Stimulated activated CD8-positive, alpha-beta memory T cell treated with anti-CD3 and anti-CD28 coated beads, Interleukin-15, amount 100 ng/mL, for 48 hours (primary cell): ENCODE measurements at regions not wholly inside any gene's neighbourhood (a gene's known extent, or its start where the extent isn't known, plus 50 kb on each side); places are given as distances from the start of the nearest gene placed in this dataset.
A peak's percentile ranks its signal among the peaks of the same experiment; 100 is the strongest.

Experiments
- DNase-seq, 2 donors: peaks; one replicate each; pipeline ENCODE4 v3.0.0-alpha.2; 2020; ENCODE audit warnings: low read depth in 2 of 2

GRCh38 chr11:19560156-19560555 lies 152.5 kb upstream of the NAV2 start:
- DNase-seq, result no peak

DNA sequence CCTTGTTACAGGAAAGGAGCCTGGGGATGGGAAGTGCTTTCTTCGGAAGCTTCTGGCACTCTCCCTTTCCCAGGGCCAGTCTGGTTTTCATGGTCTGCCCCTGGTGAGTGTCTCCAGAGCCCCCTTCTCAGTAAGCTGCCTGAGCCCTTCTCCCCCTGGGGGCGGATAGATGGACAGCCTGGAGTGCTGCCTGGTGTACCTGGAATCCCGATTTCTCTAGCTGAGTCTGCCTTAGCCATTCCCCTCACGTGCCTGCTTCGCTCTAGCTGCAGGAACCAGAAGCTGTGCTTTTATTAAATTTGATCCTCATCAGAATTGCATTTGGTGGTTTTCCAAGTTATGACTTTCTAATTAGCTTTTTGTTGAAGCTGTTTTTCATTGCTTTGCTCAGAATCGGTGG lies 152.9 kb upstream of the NAV2 start:
- no peak for DNase-seq

GRCh38 chr11:19558189-19558986 lies 154.2 kb upstream of the NAV2 start:
- DNase-seq, result no peak

DNA sequence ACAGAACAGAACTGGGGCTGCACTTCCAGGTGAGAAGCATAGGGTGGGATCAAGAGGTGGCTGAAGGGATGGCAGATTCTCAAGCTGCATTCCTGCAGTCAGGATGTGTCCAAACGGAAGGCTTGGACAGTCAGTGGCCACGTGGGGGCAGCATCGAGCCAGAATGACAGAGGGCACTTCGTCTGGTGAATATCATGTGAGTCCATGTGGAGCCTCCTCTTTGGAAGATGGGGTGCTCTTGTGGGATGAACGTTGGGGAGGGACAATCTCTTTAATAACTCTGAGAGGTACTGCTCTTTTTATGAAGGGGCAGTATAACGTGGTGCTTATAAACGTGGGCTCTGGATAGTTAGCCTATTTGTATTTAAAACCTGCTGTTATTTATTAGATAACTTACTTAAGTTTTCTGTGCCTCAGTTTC lies 154.9 kb upstream of the NAV2 start:
- peak; percentile 27 to 38 for DNase-seq

DNA sequence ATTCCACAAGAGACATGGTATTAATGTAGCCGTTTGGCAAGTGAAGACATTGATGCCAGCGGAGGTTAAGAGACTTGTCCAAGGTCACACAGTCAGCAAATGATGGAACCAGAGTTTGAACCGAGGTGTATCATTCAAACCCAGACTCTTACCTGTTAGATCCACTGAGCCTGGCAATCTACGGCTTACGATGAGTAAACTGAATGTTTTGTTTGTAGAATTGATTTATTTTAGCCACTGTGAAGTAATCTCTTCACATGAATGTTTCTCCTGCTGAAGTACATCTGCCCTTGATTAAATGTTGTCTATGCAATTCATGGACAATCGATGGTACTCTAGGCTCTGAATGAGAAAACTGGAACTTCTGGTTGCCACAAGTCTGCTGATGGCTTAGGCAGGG lies 155.5 kb upstream of the NAV2 start:
- DNase-seq, result no peak

DNA sequence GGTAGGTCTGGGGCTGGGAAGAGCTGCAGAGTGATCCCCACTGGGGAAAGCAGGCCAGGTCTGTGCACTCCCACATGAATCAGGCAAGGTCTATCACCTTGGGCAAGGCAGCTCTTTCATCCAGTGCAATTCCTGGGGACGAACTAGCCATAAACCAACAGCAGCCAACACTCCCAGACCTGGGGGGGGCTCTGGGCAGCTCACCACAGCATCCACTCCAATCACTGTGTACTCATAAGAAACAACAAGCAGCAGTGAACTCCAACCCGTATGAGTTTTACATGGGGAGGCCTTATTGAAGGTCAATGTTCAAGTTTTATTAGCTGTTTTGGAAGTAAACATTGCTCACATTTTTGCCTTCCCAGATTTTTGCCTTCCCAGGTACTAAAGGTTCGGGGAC lies 157.4 kb upstream of the NAV2 start:
- DNase-seq, result no peak

- peak; percentile 43 to 54 for DNase-seq
Measured at GRCh38 chr11:19553683-19554333, 158.8 kb upstream of the NAV2 start.

- no peak for DNase-seq
Measured at GRCh38 chr11:19552656-19553260, 159.9 kb upstream of the NAV2 start.

DNA sequence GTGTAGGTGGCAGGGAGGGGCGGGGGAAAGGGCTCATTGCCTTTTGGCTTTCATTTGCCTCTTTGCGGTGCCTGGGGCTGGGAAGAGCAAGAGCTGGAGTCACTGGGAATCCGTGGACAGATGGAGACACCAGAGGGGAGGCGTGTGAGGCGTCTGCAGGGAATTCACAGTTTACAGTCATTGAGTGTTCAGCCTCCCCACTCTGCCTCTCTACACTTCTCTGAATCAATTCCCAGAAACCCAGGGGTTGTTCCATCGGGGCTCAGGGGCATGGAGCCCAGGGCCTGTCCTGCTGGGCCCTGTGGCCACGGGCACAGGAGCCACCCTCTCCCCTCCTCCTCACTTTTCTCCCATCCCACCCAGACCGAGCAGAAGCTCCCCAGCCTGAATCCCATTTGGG lies 160.5 kb upstream of the NAV2 start:
- DNase-seq, result no peak

DNA sequence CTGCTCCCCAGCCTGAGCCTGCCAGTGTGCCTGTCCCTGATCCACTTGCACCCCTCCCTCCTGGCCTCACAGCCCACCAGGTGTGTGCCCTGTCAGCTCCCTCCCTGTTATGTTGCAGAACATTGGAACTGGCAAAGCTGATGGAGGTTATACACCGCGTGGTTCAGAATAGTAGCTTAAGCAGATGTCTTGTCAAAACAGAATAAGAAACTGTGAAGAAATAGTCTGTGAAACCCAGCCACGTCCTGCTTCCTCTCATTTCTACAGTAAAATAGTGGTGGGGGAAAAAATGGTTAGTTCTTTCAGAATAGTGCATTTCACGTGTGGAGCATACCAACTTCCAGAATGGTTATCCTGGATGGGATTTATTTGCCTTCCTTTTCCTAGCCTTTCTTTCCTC lies 161.2 kb upstream of the NAV2 start:
- DNase-seq, result no peak

DNA sequence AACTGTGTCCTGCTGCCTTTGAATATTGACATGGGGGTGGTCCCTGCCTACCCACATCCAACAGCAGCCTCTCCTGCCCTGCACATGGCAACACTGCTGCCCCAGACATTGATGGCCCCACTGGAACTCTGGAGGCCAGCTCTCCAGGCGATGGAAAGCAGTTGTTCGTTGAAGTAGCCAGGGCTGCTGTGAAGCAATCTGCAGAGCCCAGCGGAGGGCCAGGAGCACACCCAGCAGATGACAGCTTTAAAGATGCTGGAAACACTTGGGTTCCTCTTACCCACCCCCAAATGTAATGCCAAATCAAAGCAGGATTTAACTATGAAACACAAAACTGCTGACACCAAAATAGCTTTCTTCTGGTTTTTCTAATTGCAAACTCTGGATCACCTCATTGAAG lies 165.6 kb upstream of the NAV2 start:
- DNase-seq, result no peak

GRCh38 chr11:19546325-19546724 lies 166.3 kb upstream of the NAV2 start:
- DNase-seq, result no peak

- DNase-seq, result no peak
Measured at GRCh38 chr11:19541521-19542049, 171.1 kb upstream of the NAV2 start.

GRCh38 chr11:19539861-19540260 lies 172.8 kb upstream of the NAV2 start:
- DNase-seq, result no peak

- DNase-seq, result no peak
Measured at GRCh38 chr11:19537803-19538453, 174.7 kb upstream of the NAV2 start.

DNA sequence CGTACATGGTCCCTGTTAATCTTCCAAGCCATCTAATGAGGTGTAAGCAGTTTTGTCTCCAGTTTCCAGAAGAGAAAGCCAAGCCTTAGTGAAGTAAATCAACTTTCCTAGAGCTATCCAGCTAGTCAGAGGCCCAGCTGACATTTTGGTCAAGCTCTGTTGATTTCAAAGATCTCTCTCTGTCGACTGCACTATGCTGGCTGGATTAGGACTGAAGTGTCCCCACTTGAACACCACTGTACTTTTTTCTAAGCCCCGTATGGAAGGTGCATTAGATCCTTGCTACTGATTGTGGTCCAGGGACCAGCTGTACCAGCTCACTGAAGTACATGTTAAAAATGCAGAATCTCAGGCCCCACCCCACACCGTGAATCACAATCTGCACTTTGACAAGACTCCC lies 176.5 kb upstream of the NAV2 start:
- DNase-seq, result no peak

DNA sequence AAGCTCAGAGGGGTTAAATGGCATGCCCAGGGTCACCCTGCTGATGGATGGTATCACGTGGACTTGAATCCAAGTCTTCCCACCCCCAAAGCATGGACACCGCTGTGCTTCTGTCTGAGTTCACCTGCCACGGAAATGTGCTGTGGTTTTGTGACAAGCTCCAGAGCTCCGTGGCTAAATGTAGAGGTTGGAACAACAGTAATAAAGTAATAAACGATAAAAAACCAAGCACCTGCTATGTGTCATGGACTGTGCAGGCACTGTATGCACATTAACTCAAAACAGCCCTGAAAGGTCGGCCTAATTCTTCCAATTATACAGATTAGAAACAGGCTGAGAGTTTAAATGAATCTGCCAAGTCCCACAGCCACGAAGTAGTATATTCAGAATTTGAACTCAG lies 182.1 kb upstream of the NAV2 start:
- no peak for DNase-seq

DNA sequence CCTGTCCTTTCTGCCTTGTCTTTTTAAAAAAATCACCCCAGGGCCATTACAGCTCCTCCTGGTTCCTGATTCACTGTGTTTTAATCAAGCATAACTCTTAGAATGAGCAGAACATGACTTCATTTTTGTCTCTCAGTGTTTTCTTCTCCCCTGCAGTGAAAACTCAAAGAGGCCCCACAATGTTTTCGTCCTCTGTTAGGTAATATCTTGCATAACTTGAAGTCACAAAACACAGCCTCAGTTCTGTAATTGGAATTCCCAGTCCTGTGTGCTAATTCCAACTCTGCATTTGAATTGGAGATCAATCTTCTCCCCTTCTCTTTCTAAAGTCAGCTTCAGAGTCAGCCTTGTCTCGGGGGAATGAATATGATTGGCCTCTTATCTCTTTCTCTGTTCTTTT lies 186.5 kb upstream of the NAV2 start:
- DNase-seq, result no peak

- DNase-seq, result no peak
Measured at GRCh38 chr11:19525714-19526113, 186.9 kb upstream of the NAV2 start.

DNA sequence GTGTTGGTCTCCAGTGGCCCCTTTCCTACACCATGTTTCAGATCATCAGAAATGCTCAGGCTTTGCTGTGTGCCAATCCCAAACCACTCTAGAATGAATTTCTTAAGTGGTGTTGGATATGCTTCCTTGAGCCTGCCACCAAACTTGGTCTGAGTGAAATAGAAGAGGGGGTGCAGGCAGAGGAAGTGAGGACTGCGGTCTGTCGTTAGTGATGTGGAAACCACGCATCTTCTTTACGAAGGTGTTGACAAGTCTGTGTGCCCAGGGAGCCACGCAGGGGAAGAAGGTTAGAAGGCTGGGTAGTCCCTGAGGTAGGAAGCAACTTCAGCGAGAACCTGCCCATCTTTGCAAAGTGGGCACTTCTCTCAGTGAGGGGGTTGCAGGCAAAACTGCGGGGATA lies 187.4 kb upstream of the NAV2 start:
- no peak for DNase-seq

DNA sequence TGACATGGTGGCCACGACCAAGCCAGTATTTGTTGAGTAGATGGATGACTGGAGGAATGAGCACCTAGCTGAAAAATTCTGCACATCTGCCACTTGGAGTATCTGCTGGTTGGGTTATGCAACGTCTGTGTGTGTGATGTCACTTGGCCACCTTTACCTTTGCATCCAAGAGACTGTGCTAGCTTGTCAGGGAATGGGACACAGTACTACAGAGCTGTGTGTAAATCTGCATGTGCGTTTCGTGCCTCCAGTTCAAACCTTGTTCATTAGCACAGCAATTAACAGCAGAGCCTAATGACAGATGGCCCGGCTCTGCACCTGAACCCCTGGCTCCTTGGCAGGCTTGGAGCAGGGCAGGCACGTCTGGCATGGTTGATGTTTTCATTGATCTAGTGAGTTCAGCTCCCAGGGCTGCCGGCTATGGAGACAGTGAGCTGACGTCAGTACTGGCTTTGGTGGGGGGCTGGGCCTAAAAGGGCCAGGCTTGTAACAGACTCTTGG lies 188.4 kb upstream of the NAV2 start:
- no peak for DNase-seq

- no peak for DNase-seq
Measured at GRCh38 chr11:19520681-19521080, 192.0 kb upstream of the NAV2 start.
